WTC11 (cell line): ENCODE measurements at regions not wholly inside any gene's neighbourhood (a gene's known extent, or its start where the extent isn't known, plus 50 kb on each side); places are given as distances from the start of the nearest gene placed in this dataset.

Experiments used
- ATAC-seq: fragments of 200-7000 bp; cut with Tn5 transposase; 2 replicates; pipeline ENCODE4 v1.10.0; 2021; ENCODE audit warnings: mild to moderate bottlenecking, moderate library complexity
- CTCF ChIA-PET: fragments of 300-600 bp; sonication (Branson Sonifier 250); formaldehyde crosslinking; loops from one replicate; lab custom pipeline; 2021; ENCODE audit warnings: antibody characterized with exemption; lab: Charles Lee
- POLR2A ChIA-PET: fragments of 350-600 bp; sonication (Branson Sonifier 250); formaldehyde crosslinking; loops from one replicate; lab custom pipeline; 2021; ENCODE audit warnings: antibody characterized with exemption; lab: Charles Lee
- DNase-seq: peaks from one replicate; pipeline ENCODE4 v3.0.0; 2021; ENCODE audit warnings: low spot score
- H3K27ac Mint-ChIP-seq: 2 replicates; pipeline ENCODE4 v1.8.0; 2021; ENCODE audit warnings: mixed read lengths
- H3K27me3 Mint-ChIP-seq: 2 replicates; pipeline ENCODE4 v1.8.0; 2021; ENCODE audit warnings: low read depth, mild to moderate bottlenecking, moderate library complexity, mixed read lengths
- H3K36me3 Mint-ChIP-seq: 2 replicates; pipeline ENCODE4 v1.8.0; 2021; ENCODE audit warnings: mixed read lengths
- H3K4me1 Mint-ChIP-seq: 2 replicates; pipeline ENCODE4 v1.8.0; 2022; ENCODE audit warnings: mixed read lengths
- H3K4me3 Mint-ChIP-seq: 2 replicates; pipeline ENCODE4 v1.8.0; 2021; ENCODE audit warnings: mild to moderate bottlenecking, moderate library complexity, mixed read lengths
- H3K9me3 Mint-ChIP-seq: 2 replicates; pipeline ENCODE4 v1.8.0; 2021; ENCODE audit warnings: mixed read lengths
- CBFB ChIP-seq: sonication (generic); formaldehyde crosslinking; IDR thresholded peaks from 2 replicates; pipeline ENCODE4 v1.8.1; 2022; ENCODE audit warnings: mild to moderate bottlenecking, low read depth, missing genetic modification reagents
- GRHL2 ChIP-seq: fragments of 250-450 bp; sonication (Bioruptor Pico); IDR thresholded peaks from 2 replicates; pipeline ENCODE4 v1.8.0; 2022; ENCODE audit warnings: mild to moderate bottlenecking, moderate library complexity; ENCODE audit not compliant: insufficient replicate concordance, severe bottlenecking
- IRF2 ChIP-seq: sonication (generic); formaldehyde crosslinking; IDR thresholded peaks from 2 replicates; pipeline ENCODE4 v1.8.0; 2022; ENCODE audit warnings: low read depth, missing genetic modification reagents, borderline replicate concordance
- JUN ChIP-seq: sonication (generic); formaldehyde crosslinking; IDR thresholded peaks from 2 replicates; pipeline ENCODE4 v1.8.0; 2023; ENCODE audit warnings: mild to moderate bottlenecking, missing genetic modification reagents
- NFATC4 ChIP-seq: fragments of 250-450 bp; sonication (Bioruptor Pico); IDR thresholded peaks from 2 replicates; pipeline ENCODE4 v1.9.0; 2021; ENCODE audit warnings: mild to moderate bottlenecking
- TCF7 ChIP-seq: sonication (generic); formaldehyde crosslinking; IDR thresholded peaks from 2 replicates; pipeline ENCODE4 v1.8.0; 2022; ENCODE audit warnings: mild to moderate bottlenecking, low read depth, missing genetic modification reagents, moderate library complexity
- TF ChIP-seq, protein P1 (sequence below): fragments of 250-450 bp; sonication (Bioruptor Pico); IDR thresholded peaks from 2 replicates; pipeline ENCODE4 v1.9.0; 2021; ENCODE audit warnings: mild to moderate bottlenecking
- TF ChIP-seq, protein P2 (sequence below): sonication (generic); formaldehyde crosslinking; IDR thresholded peaks from 2 replicates; pipeline ENCODE4 v1.8.0; 2023; ENCODE audit warnings: mild to moderate bottlenecking, missing genetic modification reagents
- TF ChIP-seq, protein P3 (sequence below): sonication (generic); formaldehyde crosslinking; IDR thresholded peaks from 2 replicates; pipeline ENCODE4 v1.8.1; 2023; ENCODE audit warnings: mild to moderate bottlenecking, missing genetic modification reagents, moderate library complexity
- TF ChIP-seq, protein P4 (sequence below): sonication (generic); formaldehyde crosslinking; IDR thresholded peaks from 2 replicates; pipeline ENCODE4 v1.8.1; 2022; ENCODE audit warnings: mild to moderate bottlenecking, moderate library complexity, missing genetic modification reagents
- TF ChIP-seq, protein P5 (sequence below): sonication (generic); formaldehyde crosslinking; IDR thresholded peaks from 2 replicates; pipeline ENCODE4 v1.8.1; 2022; ENCODE audit warnings: mild to moderate bottlenecking, missing genetic modification reagents, moderate library complexity, borderline replicate concordance
- TF ChIP-seq, protein P6 (sequence below): fragments of 250-450 bp; sonication (Bioruptor Pico); IDR thresholded peaks from 2 replicates; pipeline ENCODE4 v1.8.0; 2021; ENCODE audit warnings: mild to moderate bottlenecking
- TF ChIP-seq, protein P7 (sequence below): sonication (generic); formaldehyde crosslinking; conservative IDR thresholded peaks from 2 replicates; pipeline ENCODE4 v1.8.1; 2022; ENCODE audit warnings: mild to moderate bottlenecking, missing genetic modification reagents
- TF ChIP-seq, protein P8 (sequence below): sonication (generic); formaldehyde crosslinking; IDR thresholded peaks from 2 replicates; pipeline ENCODE4 v1.8.0; 2023; ENCODE audit warnings: missing genetic modification reagents
- TF ChIP-seq, protein P9 (sequence below): sonication (generic); formaldehyde crosslinking; IDR thresholded peaks from 2 replicates; pipeline ENCODE4 v1.8.1; 2023; ENCODE audit warnings: mild to moderate bottlenecking, moderate library complexity, missing genetic modification reagents

DNA sequence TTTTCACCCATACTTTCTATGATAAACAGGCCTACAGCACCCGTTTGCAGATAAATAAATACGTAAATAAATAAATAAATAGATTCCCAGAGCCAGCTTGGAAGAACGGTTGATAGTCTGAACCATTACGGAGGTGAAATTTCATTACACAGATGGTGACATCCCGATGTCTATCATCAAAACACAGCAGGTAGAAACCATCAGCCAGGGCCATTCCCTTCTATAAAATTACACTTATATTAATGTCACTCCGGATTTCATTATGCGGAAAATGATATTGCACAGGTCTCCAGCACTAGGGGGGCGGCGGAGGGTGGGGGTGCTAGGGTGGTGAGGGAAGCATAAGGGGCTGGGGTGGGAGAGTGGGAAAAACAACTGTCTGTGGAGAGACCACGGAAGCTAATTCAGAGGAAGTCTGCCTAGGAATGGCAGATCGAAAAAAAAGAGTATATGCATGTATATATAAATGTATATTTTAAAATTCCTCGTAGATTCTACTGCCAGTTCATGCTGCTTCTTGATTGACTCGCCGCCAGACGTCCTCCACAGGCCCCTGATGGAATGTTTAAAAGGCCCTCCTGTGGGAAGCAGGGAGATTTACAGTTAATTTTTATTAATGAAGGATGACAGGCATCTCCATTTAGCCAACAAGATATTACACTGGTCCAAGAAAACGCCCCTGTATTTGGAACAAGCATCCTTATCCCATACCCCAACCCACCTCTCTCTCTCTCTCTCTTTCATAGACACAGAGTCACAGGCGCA is 1906.0 kb upstream of the PIK3C3 start (continued):
- TF ChIP-seq, protein P1, sequence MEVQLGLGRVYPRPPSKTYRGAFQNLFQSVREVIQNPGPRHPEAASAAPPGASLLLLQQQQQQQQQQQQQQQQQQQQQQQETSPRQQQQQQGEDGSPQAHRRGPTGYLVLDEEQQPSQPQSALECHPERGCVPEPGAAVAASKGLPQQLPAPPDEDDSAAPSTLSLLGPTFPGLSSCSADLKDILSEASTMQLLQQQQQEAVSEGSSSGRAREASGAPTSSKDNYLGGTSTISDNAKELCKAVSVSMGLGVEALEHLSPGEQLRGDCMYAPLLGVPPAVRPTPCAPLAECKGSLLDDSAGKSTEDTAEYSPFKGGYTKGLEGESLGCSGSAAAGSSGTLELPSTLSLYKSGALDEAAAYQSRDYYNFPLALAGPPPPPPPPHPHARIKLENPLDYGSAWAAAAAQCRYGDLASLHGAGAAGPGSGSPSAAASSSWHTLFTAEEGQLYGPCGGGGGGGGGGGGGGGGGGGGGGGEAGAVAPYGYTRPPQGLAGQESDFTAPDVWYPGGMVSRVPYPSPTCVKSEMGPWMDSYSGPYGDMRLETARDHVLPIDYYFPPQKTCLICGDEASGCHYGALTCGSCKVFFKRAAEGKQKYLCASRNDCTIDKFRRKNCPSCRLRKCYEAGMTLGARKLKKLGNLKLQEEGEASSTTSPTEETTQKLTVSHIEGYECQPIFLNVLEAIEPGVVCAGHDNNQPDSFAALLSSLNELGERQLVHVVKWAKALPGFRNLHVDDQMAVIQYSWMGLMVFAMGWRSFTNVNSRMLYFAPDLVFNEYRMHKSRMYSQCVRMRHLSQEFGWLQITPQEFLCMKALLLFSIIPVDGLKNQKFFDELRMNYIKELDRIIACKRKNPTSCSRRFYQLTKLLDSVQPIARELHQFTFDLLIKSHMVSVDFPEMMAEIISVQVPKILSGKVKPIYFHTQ (CRISPR knock-in tag): no peak
- no peak for TF ChIP-seq CBFB (CRISPR knock-in tag)
- TF ChIP-seq, protein P2, sequence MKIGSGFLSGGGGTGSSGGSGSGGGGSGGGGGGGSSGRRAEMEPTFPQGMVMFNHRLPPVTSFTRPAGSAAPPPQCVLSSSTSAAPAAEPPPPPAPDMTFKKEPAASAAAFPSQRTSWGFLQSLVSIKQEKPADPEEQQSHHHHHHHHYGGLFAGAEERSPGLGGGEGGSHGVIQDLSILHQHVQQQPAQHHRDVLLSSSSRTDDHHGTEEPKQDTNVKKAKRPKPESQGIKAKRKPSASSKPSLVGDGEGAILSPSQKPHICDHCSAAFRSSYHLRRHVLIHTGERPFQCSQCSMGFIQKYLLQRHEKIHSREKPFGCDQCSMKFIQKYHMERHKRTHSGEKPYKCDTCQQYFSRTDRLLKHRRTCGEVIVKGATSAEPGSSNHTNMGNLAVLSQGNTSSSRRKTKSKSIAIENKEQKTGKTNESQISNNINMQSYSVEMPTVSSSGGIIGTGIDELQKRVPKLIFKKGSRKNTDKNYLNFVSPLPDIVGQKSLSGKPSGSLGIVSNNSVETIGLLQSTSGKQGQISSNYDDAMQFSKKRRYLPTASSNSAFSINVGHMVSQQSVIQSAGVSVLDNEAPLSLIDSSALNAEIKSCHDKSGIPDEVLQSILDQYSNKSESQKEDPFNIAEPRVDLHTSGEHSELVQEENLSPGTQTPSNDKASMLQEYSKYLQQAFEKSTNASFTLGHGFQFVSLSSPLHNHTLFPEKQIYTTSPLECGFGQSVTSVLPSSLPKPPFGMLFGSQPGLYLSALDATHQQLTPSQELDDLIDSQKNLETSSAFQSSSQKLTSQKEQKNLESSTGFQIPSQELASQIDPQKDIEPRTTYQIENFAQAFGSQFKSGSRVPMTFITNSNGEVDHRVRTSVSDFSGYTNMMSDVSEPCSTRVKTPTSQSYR (CRISPR knock-in tag): no peak
- TF ChIP-seq, protein P3, sequence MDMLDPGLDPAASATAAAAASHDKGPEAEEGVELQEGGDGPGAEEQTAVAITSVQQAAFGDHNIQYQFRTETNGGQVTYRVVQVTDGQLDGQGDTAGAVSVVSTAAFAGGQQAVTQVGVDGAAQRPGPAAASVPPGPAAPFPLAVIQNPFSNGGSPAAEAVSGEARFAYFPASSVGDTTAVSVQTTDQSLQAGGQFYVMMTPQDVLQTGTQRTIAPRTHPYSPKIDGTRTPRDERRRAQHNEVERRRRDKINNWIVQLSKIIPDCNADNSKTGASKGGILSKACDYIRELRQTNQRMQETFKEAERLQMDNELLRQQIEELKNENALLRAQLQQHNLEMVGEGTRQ (CRISPR knock-in tag): no peak
- no peak for TF ChIP-seq JUN (CRISPR knock-in tag)
- no peak for TF ChIP-seq NFATC4 (CRISPR knock-in tag)
- TF ChIP-seq, protein P4, sequence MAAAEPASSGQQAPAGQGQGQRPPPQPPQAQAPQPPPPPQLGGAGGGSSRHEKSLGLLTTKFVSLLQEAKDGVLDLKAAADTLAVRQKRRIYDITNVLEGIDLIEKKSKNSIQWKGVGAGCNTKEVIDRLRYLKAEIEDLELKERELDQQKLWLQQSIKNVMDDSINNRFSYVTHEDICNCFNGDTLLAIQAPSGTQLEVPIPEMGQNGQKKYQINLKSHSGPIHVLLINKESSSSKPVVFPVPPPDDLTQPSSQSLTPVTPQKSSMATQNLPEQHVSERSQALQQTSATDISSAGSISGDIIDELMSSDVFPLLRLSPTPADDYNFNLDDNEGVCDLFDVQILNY (CRISPR knock-in tag): no peak
- no peak for TF ChIP-seq GRHL2 (CRISPR knock-in tag)
- TF ChIP-seq, protein P5, sequence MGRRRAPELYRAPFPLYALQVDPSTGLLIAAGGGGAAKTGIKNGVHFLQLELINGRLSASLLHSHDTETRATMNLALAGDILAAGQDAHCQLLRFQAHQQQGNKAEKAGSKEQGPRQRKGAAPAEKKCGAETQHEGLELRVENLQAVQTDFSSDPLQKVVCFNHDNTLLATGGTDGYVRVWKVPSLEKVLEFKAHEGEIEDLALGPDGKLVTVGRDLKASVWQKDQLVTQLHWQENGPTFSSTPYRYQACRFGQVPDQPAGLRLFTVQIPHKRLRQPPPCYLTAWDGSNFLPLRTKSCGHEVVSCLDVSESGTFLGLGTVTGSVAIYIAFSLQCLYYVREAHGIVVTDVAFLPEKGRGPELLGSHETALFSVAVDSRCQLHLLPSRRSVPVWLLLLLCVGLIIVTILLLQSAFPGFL (CRISPR knock-in tag): no peak
- TF ChIP-seq TCF7 (CRISPR knock-in tag): no peak
- TF ChIP-seq, all 79 proteins: peak for 0

DNA sequence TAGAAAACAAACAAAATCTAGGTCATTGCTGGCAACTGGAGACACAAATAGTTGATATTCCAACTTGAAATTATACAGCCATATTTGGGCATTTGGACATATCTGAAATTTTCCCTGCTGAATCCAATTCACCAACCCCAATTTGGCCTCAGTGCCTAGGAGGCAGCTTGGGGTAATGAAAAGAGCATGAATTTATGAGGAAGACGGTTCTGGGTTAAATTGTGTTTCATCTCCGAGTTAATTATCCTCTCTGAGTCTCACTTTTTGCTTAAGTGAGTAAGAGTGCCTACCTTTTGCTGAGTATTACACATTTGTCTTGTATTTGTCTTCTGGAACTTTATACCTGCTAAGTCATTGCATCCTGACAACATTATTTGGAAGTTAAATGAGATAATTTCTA is 1906.8 kb upstream of the PIK3C3 start:
- Mint-ChIP-seq H3K27ac (no peak overlapping the region), H3K9me3 (peaks cover 3% of the 10 kb centered on the region), H3K4me1 (peaks cover 6% of the 10 kb centered on the region), H3K4me3 (no peak overlapping the region), H3K27me3 (no peaks in the 10 kb centered on the region), H3K36me3 (no peaks in the 10 kb centered on the region)
- CTCF ChIA-PET: no interaction called here
- POLR2A ChIA-PET: no interaction called here
- ATAC-seq (no peak), DNase-seq (no peak)
- TF ChIP-seq, protein P6, sequence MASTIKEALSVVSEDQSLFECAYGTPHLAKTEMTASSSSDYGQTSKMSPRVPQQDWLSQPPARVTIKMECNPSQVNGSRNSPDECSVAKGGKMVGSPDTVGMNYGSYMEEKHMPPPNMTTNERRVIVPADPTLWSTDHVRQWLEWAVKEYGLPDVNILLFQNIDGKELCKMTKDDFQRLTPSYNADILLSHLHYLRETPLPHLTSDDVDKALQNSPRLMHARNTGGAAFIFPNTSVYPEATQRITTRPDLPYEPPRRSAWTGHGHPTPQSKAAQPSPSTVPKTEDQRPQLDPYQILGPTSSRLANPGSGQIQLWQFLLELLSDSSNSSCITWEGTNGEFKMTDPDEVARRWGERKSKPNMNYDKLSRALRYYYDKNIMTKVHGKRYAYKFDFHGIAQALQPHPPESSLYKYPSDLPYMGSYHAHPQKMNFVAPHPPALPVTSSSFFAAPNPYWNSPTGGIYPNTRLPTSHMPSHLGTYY (CRISPR knock-in tag): no peak
- TF ChIP-seq IRF2 (CRISPR knock-in tag) (no peak), CBFB (CRISPR knock-in tag) (no peak)
- TF ChIP-seq, protein P4 (CRISPR knock-in tag): no peak
- TF ChIP-seq, protein P7, sequence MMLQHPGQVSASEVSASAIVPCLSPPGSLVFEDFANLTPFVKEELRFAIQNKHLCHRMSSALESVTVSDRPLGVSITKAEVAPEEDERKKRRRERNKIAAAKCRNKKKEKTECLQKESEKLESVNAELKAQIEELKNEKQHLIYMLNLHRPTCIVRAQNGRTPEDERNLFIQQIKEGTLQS: no peak
- TF ChIP-seq, protein P8, sequence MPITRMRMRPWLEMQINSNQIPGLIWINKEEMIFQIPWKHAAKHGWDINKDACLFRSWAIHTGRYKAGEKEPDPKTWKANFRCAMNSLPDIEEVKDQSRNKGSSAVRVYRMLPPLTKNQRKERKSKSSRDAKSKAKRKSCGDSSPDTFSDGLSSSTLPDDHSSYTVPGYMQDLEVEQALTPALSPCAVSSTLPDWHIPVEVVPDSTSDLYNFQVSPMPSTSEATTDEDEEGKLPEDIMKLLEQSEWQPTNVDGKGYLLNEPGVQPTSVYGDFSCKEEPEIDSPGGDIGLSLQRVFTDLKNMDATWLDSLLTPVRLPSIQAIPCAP (CRISPR knock-in tag): no peak
- TF ChIP-seq, protein P1 (CRISPR knock-in tag): no peak
- TF ChIP-seq, protein P9, sequence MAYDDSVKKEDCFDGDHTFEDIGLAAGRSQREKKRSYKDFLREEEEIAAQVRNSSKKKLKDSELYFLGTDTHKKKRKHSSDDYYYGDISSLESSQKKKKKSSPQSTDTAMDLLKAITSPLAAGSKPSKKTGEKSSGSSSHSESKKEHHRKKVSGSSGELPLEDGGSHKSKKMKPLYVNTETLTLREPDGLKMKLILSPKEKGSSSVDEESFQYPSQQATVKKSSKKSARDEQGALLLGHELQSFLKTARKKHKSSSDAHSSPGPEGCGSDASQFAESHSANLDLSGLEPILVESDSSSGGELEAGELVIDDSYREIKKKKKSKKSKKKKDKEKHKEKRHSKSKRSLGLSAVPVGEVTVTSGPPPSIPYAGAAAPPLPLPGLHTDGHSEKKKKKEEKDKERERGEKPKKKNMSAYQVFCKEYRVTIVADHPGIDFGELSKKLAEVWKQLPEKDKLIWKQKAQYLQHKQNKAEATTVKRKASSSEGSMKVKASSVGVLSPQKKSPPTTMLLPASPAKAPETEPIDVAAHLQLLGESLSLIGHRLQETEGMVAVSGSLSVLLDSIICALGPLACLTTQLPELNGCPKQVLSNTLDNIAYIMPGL (CRISPR knock-in tag): no peak
